ENCODE measurements at regions not wholly inside any gene's neighbourhood (a gene's known extent, or its start where the extent isn't known, plus 50 kb on each side); places are given as distances from the start of the nearest gene placed in this dataset.

DNA sequence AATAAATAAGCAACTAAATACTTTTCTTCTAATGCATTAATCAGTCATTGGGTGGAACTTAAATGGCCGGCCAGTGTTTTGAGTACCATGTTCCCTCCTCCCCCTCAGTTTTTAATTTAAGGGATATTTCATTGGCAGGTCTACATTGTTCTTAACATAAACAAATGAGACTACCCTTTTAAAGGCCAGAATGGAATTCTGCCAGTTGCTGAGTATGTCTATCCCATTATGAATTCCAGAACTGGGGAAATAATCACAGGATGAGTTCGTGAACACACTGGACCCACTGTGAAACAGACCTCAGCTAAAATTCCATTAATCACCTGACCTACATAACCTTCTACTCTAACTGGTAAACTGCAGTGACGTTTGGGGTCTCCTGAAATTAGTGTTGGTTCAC, 305.5 kb upstream of the PKN2 start:
- DNase-seq (ENCODE audit: low read depth in 1 of 2, low spot score in 1 of 2) = no peak
- TF ChIP-seq JUND (IDR thresholded peaks at IDR 0.05; ENCODE audit: low read depth) = no peak
- in situ Hi-C loops (cut with HindIII; ENCODE audit: low pct_unique_long_range_greater_than_20kb, low sequenced_read_pairs) = no loop called here

DNA sequence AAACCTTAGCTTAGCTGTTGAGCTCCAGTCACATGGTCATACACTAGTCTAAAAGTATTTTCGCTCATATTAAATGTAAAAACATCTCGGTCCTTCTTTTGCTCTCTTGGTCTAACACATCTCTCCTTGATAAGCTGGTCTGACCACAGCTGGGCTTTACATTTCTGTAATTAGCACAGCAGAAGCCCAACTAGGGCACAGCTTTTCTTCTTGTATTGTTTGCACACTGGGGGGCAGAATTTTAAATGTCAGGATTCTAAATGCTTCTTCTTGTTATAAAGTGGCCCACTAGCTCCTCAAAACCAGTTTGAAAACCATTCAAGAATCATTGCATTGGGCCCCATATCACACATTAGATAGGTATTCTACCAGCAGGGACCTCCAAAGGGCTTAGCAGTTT, 289.1 kb upstream of the PKN2 start:
- TF ChIP-seq JUND (IDR thresholded peaks at IDR 0.05; ENCODE audit: low read depth) = no peak
- peak in 1 of 2 experiments; percentile 2 for DNase-seq (ENCODE audit: low read depth in 1 of 2, low spot score in 1 of 2)
- in situ Hi-C loops (cut with HindIII; ENCODE audit: low pct_unique_long_range_greater_than_20kb, low sequenced_read_pairs) = no loop called here

DNA sequence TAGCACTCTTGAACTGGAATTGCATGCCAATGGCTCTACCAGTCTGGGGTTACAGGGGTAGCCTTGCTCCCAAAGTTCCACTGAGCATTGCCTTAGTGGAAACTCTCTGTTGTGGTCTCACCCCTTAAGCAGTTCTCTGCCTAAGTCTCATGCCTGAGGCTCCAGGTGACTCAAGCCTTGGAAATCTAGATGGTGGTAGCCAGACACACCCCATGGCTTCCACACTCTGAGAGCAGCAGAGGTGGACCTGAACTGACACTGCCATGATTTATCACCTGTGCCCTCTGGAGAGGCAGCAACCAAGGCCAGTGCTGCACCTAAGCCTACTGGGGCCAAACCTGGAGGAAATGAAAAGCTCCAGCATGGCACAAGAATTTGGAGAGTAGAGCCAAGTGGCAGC, 285.7 kb upstream of the PKN2 start:
- in situ Hi-C loops (cut with HindIII; ENCODE audit: low pct_unique_long_range_greater_than_20kb, low sequenced_read_pairs) = no loop called here
- no peak for TF ChIP-seq JUND (IDR thresholded peaks at IDR 0.05; ENCODE audit: low read depth)
- no peak for DNase-seq (ENCODE audit: low read depth in 1 of 2, low spot score in 1 of 2)

DNA sequence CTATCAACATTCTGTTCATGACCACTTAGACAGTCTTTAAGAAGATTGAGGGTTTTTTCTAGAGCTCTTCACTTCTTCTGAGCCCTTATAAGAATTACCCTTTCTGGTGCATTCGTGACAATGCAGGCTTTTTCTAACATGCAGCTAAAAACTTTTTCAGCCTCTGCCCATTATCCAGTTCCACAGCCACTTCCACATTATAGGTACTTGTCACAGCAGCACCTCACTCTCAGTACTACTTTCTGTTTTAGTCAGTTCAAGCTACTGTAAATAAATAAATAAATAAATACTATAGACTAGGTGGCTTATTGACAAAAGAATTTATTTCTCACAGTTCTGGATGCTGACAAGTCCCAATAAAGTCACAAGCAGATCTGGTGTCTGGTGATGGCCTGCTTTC, 284.4 kb upstream of the PKN2 start:
- in situ Hi-C loops (cut with HindIII; ENCODE audit: low pct_unique_long_range_greater_than_20kb, low sequenced_read_pairs) = no loop called here
- no peak for TF ChIP-seq JUND (IDR thresholded peaks at IDR 0.05; ENCODE audit: low read depth)

DNA sequence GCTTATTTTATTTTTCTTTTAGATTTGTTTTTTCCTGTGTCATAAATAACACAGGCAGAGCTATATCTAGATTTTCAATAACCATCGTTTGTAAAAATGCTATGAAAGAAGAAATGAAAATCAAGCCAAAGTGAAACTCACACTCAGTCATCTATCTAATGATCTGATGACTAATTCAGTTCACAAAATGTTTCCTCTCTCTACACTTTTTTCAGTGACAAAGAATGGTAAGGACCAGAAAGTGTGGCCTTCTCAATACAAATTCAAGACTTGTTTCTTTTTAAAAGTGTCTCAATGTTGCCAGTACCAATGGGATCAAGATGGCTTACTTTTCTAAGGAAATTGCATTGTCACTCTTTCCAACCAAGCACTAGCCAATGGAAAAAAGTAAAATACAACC, 282.8 kb upstream of the PKN2 start:
- in situ Hi-C loops (cut with HindIII; ENCODE audit: low pct_unique_long_range_greater_than_20kb, low sequenced_read_pairs) = no loop called here
- no peak for TF ChIP-seq JUND (IDR thresholded peaks at IDR 0.05; ENCODE audit: low read depth)
- no peak for DNase-seq (ENCODE audit: low read depth in 1 of 2, low spot score in 1 of 2)

More for the DNA sequence above, 284.4 kb upstream of the PKN2 start:
- no peak for DNase-seq (ENCODE audit: low read depth in 1 of 2, low spot score in 1 of 2)

DNA sequence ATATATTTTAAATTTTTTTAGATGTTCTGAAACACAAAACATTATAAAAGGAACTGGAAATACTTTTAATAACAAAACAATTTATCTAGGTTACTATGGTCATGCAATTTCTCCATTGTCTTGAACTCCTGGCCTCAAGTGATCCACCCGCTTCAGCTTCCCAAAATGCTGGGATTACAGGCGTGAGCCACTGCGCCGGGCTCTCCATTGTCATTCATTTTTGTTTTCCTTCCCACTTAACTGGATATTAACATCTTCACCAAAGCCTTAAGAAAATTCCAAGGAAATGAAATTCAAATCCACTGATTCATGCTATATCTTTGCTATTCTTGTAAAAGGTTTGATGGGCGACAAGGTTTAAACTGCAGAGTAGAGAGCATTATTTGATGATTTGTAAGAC, 279.5 kb upstream of the PKN2 start:
- TF ChIP-seq JUND (IDR thresholded peaks at IDR 0.05; ENCODE audit: low read depth) = no peak
- DNase-seq (ENCODE audit: low read depth in 1 of 2, low spot score in 1 of 2) = no peak

DNA sequence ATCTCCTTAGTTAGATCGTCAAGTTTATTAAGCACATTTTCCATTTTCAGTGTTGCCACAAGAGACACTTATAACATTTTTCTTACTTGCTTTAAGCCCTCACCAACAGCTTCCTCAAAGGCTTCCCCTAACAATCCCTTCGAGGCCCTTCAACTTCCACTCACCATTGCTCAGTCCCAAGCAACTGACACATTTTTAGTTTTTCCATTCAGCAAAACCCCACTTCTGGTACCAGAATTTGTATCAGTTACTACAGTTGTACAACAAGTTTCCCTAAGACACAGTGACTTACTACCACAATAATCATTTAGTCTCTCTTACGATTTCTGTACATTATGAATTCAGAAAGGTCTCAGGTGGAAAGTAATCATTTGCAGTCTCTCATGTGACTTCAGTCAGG, 276.8 kb upstream of the PKN2 start:
- DNase-seq (ENCODE audit: low read depth in 1 of 2, low spot score in 1 of 2) = no peak
- in situ Hi-C loops (cut with HindIII; ENCODE audit: low pct_unique_long_range_greater_than_20kb, low sequenced_read_pairs) = no loop called here
- no peak for TF ChIP-seq JUND (IDR thresholded peaks at IDR 0.05; ENCODE audit: low read depth)

More for the DNA sequence above, 279.5 kb upstream of the PKN2 start:
- in situ Hi-C loops (cut with HindIII; ENCODE audit: low pct_unique_long_range_greater_than_20kb, low sequenced_read_pairs) = no loop called here

DNA sequence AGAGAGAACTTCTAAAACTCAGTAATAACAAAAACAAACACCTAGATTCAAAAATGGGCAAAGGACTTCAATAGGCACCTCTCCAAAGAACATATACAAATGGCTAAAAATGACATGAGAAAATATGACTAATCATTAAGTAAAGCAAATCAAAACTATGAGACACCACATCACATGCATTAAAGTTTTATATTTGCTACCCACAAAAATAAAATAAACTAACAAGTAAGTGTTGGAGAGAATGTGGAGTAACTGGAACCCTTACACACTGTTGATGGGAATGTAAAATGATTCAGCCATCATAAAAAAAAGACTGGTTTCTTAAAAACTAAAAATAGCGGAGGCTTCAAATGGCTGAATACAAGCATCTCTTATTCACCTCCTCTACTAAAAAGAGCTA, 262.1 kb upstream of the PKN2 start:
- DNase-seq (ENCODE audit: low read depth in 1 of 2, low spot score in 1 of 2) = no peak
- TF ChIP-seq JUND (IDR thresholded peaks at IDR 0.05; ENCODE audit: low read depth) = no peak
- in situ Hi-C loops (cut with HindIII; ENCODE audit: low pct_unique_long_range_greater_than_20kb, low sequenced_read_pairs) = no loop called here

DNA sequence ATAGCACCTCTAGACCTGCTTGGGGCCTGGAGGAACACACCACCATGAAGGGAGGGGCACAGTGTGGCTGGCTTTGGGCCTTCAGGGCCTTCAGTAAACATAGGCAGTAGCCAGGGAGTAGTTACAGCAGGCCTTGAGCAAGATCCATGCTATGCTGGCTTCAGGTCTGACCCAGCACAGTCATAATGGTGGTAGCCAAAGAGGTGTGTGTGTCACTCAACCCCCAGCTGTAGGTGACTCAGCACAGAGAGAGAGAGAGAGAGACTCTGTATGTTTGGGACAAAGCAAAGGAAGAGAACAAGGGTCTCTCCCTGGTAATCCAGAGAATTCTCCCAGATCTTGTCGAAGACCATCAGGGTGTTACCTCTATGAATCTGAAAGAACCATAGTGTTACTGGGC, 250.5 kb upstream of the PKN2 start:
- in situ Hi-C loops (cut with HindIII; ENCODE audit: low pct_unique_long_range_greater_than_20kb, low sequenced_read_pairs) = no loop called here
- TF ChIP-seq JUND (IDR thresholded peaks at IDR 0.05; ENCODE audit: low read depth) = no peak
- no peak for DNase-seq (ENCODE audit: low read depth in 1 of 2, low spot score in 1 of 2)

DNA sequence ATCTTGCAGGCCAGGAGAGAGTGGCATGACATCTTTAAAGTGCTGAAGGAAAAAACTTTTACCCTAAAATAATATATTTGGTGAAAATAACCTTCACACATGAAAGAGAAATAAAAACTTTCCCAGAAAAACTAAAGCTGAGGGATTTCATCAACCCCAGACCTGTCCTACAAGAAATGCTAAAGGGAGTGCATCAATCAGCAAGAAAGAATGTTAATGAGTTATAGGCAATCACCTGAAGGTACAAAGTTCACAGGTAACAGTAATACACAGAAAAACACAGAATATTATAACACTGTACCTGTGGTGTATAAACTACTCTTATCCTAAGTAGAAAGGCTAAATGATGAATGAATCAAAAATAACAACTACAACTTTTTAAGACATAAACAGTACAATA, 249.2 kb upstream of the PKN2 start:
- no peak for TF ChIP-seq JUND (IDR thresholded peaks at IDR 0.05; ENCODE audit: low read depth)
- in situ Hi-C loops (cut with HindIII; ENCODE audit: low pct_unique_long_range_greater_than_20kb, low sequenced_read_pairs) = no loop called here
- no peak for DNase-seq (ENCODE audit: low read depth in 1 of 2, low spot score in 1 of 2)

DNA sequence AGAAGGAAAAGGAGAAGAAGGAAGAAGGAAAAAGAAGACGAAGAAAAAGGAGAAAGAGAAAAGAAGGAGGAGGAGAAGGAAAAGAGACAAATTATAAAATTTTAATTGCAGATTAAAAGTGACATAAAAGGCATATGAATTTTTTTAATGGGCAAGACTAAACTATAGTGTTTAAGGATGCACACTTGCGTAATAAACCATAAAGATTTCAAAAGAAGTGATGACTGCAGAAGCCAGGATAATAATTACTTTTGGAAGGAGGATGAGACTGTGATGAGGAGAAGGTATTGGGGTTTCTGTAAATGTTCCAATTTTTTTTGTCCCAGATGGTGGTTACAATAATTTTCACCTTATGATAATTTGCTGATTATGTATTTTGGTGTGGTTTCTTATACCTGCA, 243.1 kb upstream of the PKN2 start:
- TF ChIP-seq JUND (IDR thresholded peaks at IDR 0.05; ENCODE audit: low read depth) = no peak
- DNase-seq (ENCODE audit: low read depth in 1 of 2, low spot score in 1 of 2) = no peak
- in situ Hi-C loops (cut with HindIII; ENCODE audit: low pct_unique_long_range_greater_than_20kb, low sequenced_read_pairs) = no loop called here

DNA sequence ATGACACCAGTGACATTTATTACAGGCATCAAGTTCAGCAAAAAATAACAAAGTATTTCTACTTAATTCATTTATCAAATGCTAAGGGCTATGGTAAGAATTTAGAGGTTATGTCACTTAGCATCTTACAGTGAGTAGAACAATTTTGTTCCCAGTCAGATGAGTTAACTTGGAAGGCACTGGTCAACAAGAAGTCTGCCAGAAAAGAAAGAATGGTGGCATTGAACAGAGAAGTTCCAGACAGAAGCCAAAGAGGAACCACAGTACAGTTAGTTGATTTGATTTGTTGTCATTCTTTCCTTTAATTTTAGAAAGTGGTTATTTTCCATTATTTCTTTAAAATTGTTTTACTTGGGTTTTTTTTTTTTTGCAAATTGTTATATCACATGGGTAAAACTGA, 232.2 kb upstream of the PKN2 start:
- TF ChIP-seq JUND (IDR thresholded peaks at IDR 0.05; ENCODE audit: low read depth) = no peak
- in situ Hi-C loops (cut with HindIII; ENCODE audit: low pct_unique_long_range_greater_than_20kb, low sequenced_read_pairs) = no loop called here

DNA sequence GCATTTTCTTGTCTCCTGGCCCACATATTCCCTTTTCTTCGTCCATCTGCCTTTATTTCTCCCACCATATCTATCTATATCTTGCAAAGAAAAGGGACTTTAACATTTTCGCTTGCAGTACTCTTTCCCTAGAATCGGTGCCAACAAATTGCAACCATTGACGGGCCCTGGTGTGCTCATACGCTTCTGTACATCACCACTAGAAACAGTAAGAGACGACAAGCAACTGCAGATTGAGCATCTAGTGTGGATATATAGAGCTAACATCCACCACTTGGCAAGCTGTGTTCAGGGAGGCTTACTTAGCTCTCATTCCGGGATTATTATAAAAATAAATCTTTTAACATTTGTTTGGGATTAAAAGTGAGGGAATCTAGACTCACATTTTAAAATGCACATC, 230.8 kb upstream of the PKN2 start:
- in situ Hi-C loops (cut with HindIII; ENCODE audit: low pct_unique_long_range_greater_than_20kb, low sequenced_read_pairs) = no loop called here
- no peak for TF ChIP-seq JUND (IDR thresholded peaks at IDR 0.05; ENCODE audit: low read depth)
- no peak for DNase-seq (ENCODE audit: low read depth in 1 of 2, low spot score in 1 of 2)

More for the DNA sequence above, 232.2 kb upstream of the PKN2 start:
- DNase-seq (ENCODE audit: low read depth in 1 of 2, low spot score in 1 of 2) = no peak

DNA sequence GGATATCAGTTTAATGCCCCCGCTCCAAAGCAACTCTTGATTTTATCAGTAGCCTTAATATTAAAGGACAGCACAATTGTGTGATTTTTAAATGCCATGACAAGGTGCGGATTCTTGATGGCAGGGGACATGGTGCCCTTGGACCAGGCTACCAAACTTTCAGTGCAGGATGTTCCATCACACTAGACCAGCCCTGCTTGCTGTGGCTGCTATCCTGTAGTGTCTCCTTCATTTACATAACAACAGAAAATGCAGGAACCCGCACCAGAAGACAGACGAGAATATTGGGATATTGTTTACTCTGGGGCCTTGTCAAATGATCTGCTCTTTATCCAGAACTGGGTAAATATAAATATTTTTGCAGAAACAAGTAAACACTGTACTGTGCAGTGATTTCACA, 229.3 kb upstream of the PKN2 start:
- no peak for TF ChIP-seq JUND (IDR thresholded peaks at IDR 0.05; ENCODE audit: low read depth)
- DNase-seq (ENCODE audit: low read depth in 1 of 2, low spot score in 1 of 2) = no peak
- in situ Hi-C loops (cut with HindIII; ENCODE audit: low pct_unique_long_range_greater_than_20kb, low sequenced_read_pairs) = no loop called here

Data from T47D (cell line).